ENCODE measurements at regions not wholly inside any gene's neighbourhood (a gene's known extent, or its start where the extent isn't known, plus 50 kb on each side); places are given as distances from the start of the nearest gene placed in this dataset.

DNA sequence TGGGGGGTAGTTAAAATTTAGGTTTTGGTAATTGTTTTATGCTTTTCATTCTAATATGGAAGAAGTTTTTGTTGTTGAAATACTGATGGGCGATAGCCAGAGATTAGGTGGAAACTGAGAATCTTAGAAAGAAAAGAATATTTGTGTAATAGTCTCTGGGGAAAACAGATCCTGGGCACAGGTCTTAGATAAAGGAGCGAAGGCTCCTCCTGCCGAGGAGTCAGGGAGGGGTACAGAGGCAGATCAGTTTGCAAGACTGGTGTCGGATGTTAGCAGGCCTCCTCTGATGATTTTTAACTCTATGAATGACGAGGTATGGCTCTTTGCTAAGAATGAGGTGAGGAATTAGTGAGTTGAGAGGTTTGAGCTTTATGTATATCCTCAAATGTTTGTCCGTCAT is 339.7 kb downstream of the HGF start:
- Histone ChIP-seq H3K27me3 (ENCODE audit: insufficient read depth, low read length) (no peaks in the 10 kb centered on the region), H3K4me2 (ENCODE audit: low read length) (no peak overlapping the region), H3K4me1 (ENCODE audit: insufficient read depth, low read length) (no peaks in the 10 kb centered on the region), H3K9me3 (ENCODE audit: insufficient read depth, low read depth, low read length) (no peaks in the 10 kb centered on the region), H2AFZ (ENCODE audit: low read depth, low read length) (no peak overlapping the region), H3K36me3 (ENCODE audit: insufficient read depth, low read length) (no peaks in the 10 kb centered on the region), H3K4me3 (ENCODE audit: insufficient read depth, low read depth, low read length) (no peak overlapping the region), H3K27ac (ENCODE audit: low read depth, low read length) (no peak overlapping the region), H3K9ac (ENCODE audit: low read length) (no peak overlapping the region), H3K79me2 (ENCODE audit: insufficient read depth, low read length) (no peaks in the 10 kb centered on the region), H4K20me1 (ENCODE audit: insufficient read depth, low read length) (no peaks in the 10 kb centered on the region)
- no peaks in the 10 kb centered on the region for H3K27me3 Mint-ChIP-seq (ENCODE audit: low read depth, unreplicated experiment)
- DNase-seq (ENCODE audit: low read depth), result no peak
- H3K4me3 Mint-ChIP-seq (ENCODE audit: unreplicated experiment), result no peak overlapping the region
- no peaks in the 10 kb centered on the region for H3K9me3 Mint-ChIP-seq (ENCODE audit: unreplicated experiment)
- no peak overlapping the region for H3K27ac Mint-ChIP-seq (ENCODE audit: unreplicated experiment)
- H3K36me3 Mint-ChIP-seq (ENCODE audit: low read depth, unreplicated experiment), result no peaks in the 10 kb centered on the region
- FAIRE-seq, result no peak
- TF ChIP-seq EZH2 (IDR thresholded peaks at IDR 0.05; ENCODE audit: insufficient read depth, low read length), result no peak
- TF ChIP-seq, protein P1, sequence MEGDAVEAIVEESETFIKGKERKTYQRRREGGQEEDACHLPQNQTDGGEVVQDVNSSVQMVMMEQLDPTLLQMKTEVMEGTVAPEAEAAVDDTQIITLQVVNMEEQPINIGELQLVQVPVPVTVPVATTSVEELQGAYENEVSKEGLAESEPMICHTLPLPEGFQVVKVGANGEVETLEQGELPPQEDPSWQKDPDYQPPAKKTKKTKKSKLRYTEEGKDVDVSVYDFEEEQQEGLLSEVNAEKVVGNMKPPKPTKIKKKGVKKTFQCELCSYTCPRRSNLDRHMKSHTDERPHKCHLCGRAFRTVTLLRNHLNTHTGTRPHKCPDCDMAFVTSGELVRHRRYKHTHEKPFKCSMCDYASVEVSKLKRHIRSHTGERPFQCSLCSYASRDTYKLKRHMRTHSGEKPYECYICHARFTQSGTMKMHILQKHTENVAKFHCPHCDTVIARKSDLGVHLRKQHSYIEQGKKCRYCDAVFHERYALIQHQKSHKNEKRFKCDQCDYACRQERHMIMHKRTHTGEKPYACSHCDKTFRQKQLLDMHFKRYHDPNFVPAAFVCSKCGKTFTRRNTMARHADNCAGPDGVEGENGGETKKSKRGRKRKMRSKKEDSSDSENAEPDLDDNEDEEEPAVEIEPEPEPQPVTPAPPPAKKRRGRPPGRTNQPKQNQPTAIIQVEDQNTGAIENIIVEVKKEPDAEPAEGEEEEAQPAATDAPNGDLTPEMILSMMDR (IDR thresholded peaks at IDR 0.05; ENCODE audit: insufficient read depth, low read depth, low read length), result no peak
- H3K4me1 Mint-ChIP-seq (ENCODE audit: low read depth, unreplicated experiment), result peaks cover 9% of the 10 kb centered on the region

DNA sequence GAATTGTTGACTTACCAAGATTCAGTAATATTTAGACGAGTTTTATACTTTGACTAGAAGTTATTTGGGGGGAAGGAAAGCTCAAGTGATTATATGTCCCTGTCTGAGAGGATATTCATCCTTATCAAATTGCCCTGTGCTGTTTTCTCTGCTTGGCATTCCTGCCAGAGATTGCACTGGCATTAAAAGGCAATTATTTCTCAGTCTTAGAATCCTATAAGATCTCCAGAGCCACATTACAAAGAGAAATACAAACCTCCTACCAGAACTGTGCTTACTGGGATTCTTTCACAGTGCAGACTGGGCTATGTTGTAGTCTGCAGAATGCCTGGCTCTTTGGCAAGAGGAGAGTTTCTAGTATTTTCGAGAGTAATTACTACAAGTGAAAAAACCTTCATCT is 342.4 kb downstream of the HGF start:
- Mint-ChIP-seq H3K27me3 (ENCODE audit: low read depth, unreplicated experiment) (no peaks in the 10 kb centered on the region), H3K9me3 (ENCODE audit: unreplicated experiment) (peaks cover 2% of the 10 kb centered on the region), H3K36me3 (ENCODE audit: low read depth, unreplicated experiment) (no peaks in the 10 kb centered on the region), H3K4me3 (ENCODE audit: unreplicated experiment) (no peak overlapping the region), H3K27ac (ENCODE audit: unreplicated experiment) (no peak overlapping the region), H3K4me1 (ENCODE audit: low read depth, unreplicated experiment) (peaks cover 6% of the 10 kb centered on the region)
- Histone ChIP-seq H3K27ac (ENCODE audit: low read depth, low read length) (no peak overlapping the region), H3K9ac (ENCODE audit: low read length) (no peak overlapping the region), H3K4me2 (ENCODE audit: low read length) (no peak overlapping the region), H3K36me3 (ENCODE audit: insufficient read depth, low read length) (no peaks in the 10 kb centered on the region), H2AFZ (ENCODE audit: low read depth, low read length) (no peak overlapping the region), H3K4me3 (ENCODE audit: insufficient read depth, low read depth, low read length) (no peak overlapping the region), H3K79me2 (ENCODE audit: insufficient read depth, low read length) (no peaks in the 10 kb centered on the region), H3K27me3 (ENCODE audit: insufficient read depth, low read length) (no peaks in the 10 kb centered on the region), H3K9me3 (ENCODE audit: insufficient read depth, low read depth, low read length) (no peaks in the 10 kb centered on the region), H3K4me1 (ENCODE audit: insufficient read depth, low read length) (no peaks in the 10 kb centered on the region), H4K20me1 (ENCODE audit: insufficient read depth, low read length) (no peaks in the 10 kb centered on the region)
- FAIRE-seq, result no peak
- DNase-seq (ENCODE audit: low read depth), result no peak
- TF ChIP-seq, protein P1 (IDR thresholded peaks at IDR 0.05; ENCODE audit: insufficient read depth, low read depth, low read length), result no peak
- no peak for TF ChIP-seq EZH2 (IDR thresholded peaks at IDR 0.05; ENCODE audit: insufficient read depth, low read length)

DNA sequence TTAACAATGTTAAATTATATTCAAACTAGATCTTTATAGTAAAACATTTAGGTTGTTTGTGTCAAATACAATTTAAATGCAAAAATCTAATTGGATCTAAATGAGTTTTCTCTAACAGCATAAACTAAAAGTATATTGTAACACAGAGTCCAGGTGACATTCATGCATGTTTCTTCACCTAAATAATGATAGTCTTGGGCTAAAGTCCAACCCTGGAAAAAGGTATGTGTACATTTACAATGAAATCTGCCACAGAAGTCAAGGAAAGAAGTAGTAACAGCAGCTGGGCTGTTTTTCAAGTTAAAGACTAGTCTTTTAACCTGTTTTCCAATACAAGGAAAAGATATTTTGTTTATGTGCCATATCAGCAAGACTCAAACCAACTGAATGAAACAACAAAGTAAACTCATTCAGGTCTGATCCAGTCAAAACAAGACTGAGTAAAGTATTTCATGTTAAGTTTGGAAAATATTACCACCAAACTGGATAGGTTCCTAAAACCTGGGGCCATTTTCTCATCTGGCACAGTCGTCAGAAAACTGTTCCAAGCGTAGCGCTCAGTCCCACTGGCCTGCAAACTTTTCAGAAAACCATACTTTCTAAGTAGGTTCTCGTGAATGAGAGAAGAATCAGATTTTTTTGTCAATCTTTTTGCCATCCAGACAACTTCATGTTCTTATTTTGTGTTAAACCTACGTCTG is 349.2 kb downstream of the HGF start:
- no peak for FAIRE-seq
- Histone ChIP-seq H3K4me3 (ENCODE audit: insufficient read depth, low read depth, low read length) (no peak overlapping the region), H3K9me3 (ENCODE audit: insufficient read depth, low read depth, low read length) (no peaks in the 10 kb centered on the region), H3K9ac (ENCODE audit: low read length) (no peak overlapping the region), H3K4me2 (ENCODE audit: low read length) (no peak overlapping the region), H3K36me3 (ENCODE audit: insufficient read depth, low read length) (no peaks in the 10 kb centered on the region), H3K79me2 (ENCODE audit: insufficient read depth, low read length) (no peaks in the 10 kb centered on the region), H3K27ac (ENCODE audit: low read depth, low read length) (no peak overlapping the region), H3K4me1 (ENCODE audit: insufficient read depth, low read length) (no peaks in the 10 kb centered on the region), H2AFZ (ENCODE audit: low read depth, low read length) (no peak overlapping the region), H3K27me3 (ENCODE audit: insufficient read depth, low read length) (no peaks in the 10 kb centered on the region), H4K20me1 (ENCODE audit: insufficient read depth, low read length) (no peaks in the 10 kb centered on the region)
- DNase-seq (ENCODE audit: low read depth), result no peak
- Mint-ChIP-seq H3K27me3 (ENCODE audit: low read depth, unreplicated experiment) (no peaks in the 10 kb centered on the region), H3K36me3 (ENCODE audit: low read depth, unreplicated experiment) (no peaks in the 10 kb centered on the region), H3K4me1 (ENCODE audit: low read depth, unreplicated experiment) (peaks cover 3% of the 10 kb centered on the region), H3K9me3 (ENCODE audit: unreplicated experiment) (peaks cover 2% of the 10 kb centered on the region), H3K4me3 (ENCODE audit: unreplicated experiment) (no peak overlapping the region), H3K27ac (ENCODE audit: unreplicated experiment) (no peak overlapping the region)
- no peak for TF ChIP-seq EZH2 (IDR thresholded peaks at IDR 0.05; ENCODE audit: insufficient read depth, low read length)
- TF ChIP-seq, protein P1 (IDR thresholded peaks at IDR 0.05; ENCODE audit: insufficient read depth, low read depth, low read length), result no peak

All from astrocyte (in vitro differentiated cells and primary cell).